HG03280 (cell line): ENCODE measurements at regions not wholly inside any gene's neighbourhood (a gene's known extent, or its start where the extent isn't known, plus 50 kb on each side); places are given as distances from the start of the nearest gene placed in this dataset.
A peak's percentile ranks its signal among the peaks of the same experiment; 100 is the strongest.

ENCODE experiments used
- ATAC-seq: cut with Tn5 transposase; IDR thresholded peaks from one replicate; pipeline ENCODE4 v1.9.1; 2021; ENCODE audit warnings: mild to moderate bottlenecking, moderate library complexity; ENCODE audit not compliant: unreplicated experiment

- no peak for ATAC-seq
These were observed 51.0 kb upstream of the DSC1 start for GRCh38 chr18:31213641-31214040.

- no peak for ATAC-seq
These were observed 54.6 kb upstream of the DSC1 start for GRCh38 chr18:31217038-31217849.

GRCh38 chr18:31218671-31219383 is 56.2 kb upstream of the DSC1 start:
- no peak for ATAC-seq

- ATAC-seq = no peak
These were observed 56.7 kb upstream of the DSC1 start for GRCh38 chr18:31219395-31219794.

GRCh38 chr18:31223371-31223770 is 60.7 kb upstream of the DSC1 start:
- no peak for ATAC-seq

GRCh38 chr18:31225668-31226067 is 63.0 kb upstream of the DSC1 start:
- no peak for ATAC-seq

GRCh38 chr18:31227497-31228229 is 65.0 kb upstream of the DSC1 start:
- ATAC-seq = no peak

GRCh38 chr18:31229829-31230228 is 67.2 kb upstream of the DSC1 start:
- ATAC-seq = peak; percentile 24

- ATAC-seq = peak; percentile 85
These were observed 67.8 kb upstream of the DSC1 start for GRCh38 chr18:31230495-31230894.

- ATAC-seq = no peak
These were observed 69.4 kb upstream of the DSC1 start for GRCh38 chr18:31232013-31232412.

- ATAC-seq = no peak
These were observed 70.2 kb upstream of the DSC1 start for GRCh38 chr18:31232775-31233424.

- ATAC-seq = no peak
These were observed 71.1 kb upstream of the DSC1 start for GRCh38 chr18:31233621-31234275.

- ATAC-seq = no peak
These were observed 73.2 kb upstream of the DSC1 start for GRCh38 chr18:31235856-31236255.

GRCh38 chr18:31237142-31237541 is 74.5 kb upstream of the DSC1 start:
- ATAC-seq = no peak

GRCh38 chr18:31241425-31241824 is 76.5 kb upstream of the DSG1 start:
- no peak for ATAC-seq

- ATAC-seq = no peak
These were observed 76.0 kb upstream of the DSG1 start for GRCh38 chr18:31241900-31242409.

GRCh38 chr18:31243740-31244512 is 74.0 kb upstream of the DSG1 start:
- no peak for ATAC-seq

GRCh38 chr18:31244771-31245394 is 73.1 kb upstream of the DSG1 start:
- ATAC-seq = no peak

GRCh38 chr18:31245820-31246219 is 72.1 kb upstream of the DSG1 start:
- no peak for ATAC-seq
